H9 (cell line): ENCODE measurements at regions not wholly inside any gene's neighbourhood (a gene's known extent, or its start where the extent isn't known, plus 50 kb on each side); places are given as distances from the start of the nearest gene placed in this dataset.

Source experiments
- DNase-seq: peaks from one replicate; pipeline ENCODE4 v3.0.0-alpha.2; 2017
- H2AFZ ChIP-seq: one replicate; pipeline ENCODE4 v1.6.1; 2013; ENCODE audit warnings: mild to moderate bottlenecking, low read length, control low read depth, moderate library complexity
- H2AK5ac ChIP-seq: 2 replicates; pipeline ENCODE4 v1.6.1; 2013; ENCODE audit warnings: low read length, control low read depth, mixed read lengths; ENCODE audit not compliant: insufficient read length
- H2BK120ac ChIP-seq: one replicate; pipeline ENCODE4 v1.6.1; 2013; ENCODE audit warnings: low read depth, mild to moderate bottlenecking, low read length, control low read depth, inconsistent platforms; ENCODE audit not compliant: poor library complexity, severe bottlenecking
- H2BK12ac ChIP-seq: 2 replicates; pipeline ENCODE4 v1.6.1; 2013; ENCODE audit warnings: low read length, control low read depth, mixed read lengths, low read depth; ENCODE audit not compliant: insufficient read length
- H2BK15ac ChIP-seq: 2 replicates; pipeline ENCODE4 v1.6.1; 2013; ENCODE audit warnings: low read depth, low read length, control low read depth
- H2BK20ac ChIP-seq: one replicate; pipeline ENCODE4 v1.6.1; 2013; ENCODE audit warnings: low read depth, mild to moderate bottlenecking, low read length, control low read depth, inconsistent platforms; ENCODE audit not compliant: poor library complexity, severe bottlenecking
- H2BK5ac ChIP-seq: 2 replicates; pipeline ENCODE4 v1.6.1; 2013; ENCODE audit warnings: low read length, control low read depth, mixed read lengths; ENCODE audit not compliant: insufficient read length
- H3K14ac ChIP-seq: 2 replicates; pipeline ENCODE4 v1.6.1; 2013; ENCODE audit warnings: low read length, control low read depth; ENCODE audit not compliant: insufficient read depth
- H3K18ac ChIP-seq: 2 replicates; pipeline ENCODE4 v1.6.1; 2013; ENCODE audit warnings: low read depth, mild to moderate bottlenecking, mixed read lengths, low read length, control low read depth; ENCODE audit not compliant: insufficient read length
- H3K23ac ChIP-seq: 2 replicates; pipeline ENCODE4 v1.6.1; 2013; ENCODE audit warnings: low read length, control low read depth, mixed read lengths, low read depth; ENCODE audit not compliant: insufficient read length
- H3K23me2 ChIP-seq: 2 replicates; pipeline ENCODE4 v1.6.1; 2013; ENCODE audit warnings: low read depth, mild to moderate bottlenecking, mixed read lengths, low read length, control low read depth; ENCODE audit not compliant: insufficient read length, poor library complexity, severe bottlenecking
- H3K27ac ChIP-seq: 2 replicates; pipeline ENCODE4 v1.5.1; 2013; ENCODE audit warnings: low read length, control low read depth, mixed read lengths, low read depth; ENCODE audit not compliant: insufficient read length
- H3K27me3 ChIP-seq: 2 replicates; pipeline ENCODE4 v1.6.1; 2013; ENCODE audit warnings: low read length, control low read depth, inconsistent platforms; ENCODE audit not compliant: insufficient read depth
- H3K4ac ChIP-seq: 2 replicates; pipeline ENCODE4 v1.6.1; 2013; ENCODE audit warnings: low read depth, mild to moderate bottlenecking, control low read depth, inconsistent platforms, low read length, moderate library complexity
- H3K4me1 ChIP-seq: 2 replicates; pipeline ENCODE4 v1.6.1; 2013; ENCODE audit warnings: low read length, control low read depth, inconsistent platforms; ENCODE audit not compliant: insufficient read depth
- H3K4me2 ChIP-seq: 2 replicates; pipeline ENCODE4 v1.6.1; 2013; ENCODE audit warnings: low read length, control low read depth, mixed read lengths; ENCODE audit not compliant: insufficient read length, insufficient read depth
- H3K56ac ChIP-seq: 2 replicates; pipeline ENCODE4 v1.6.1; 2013; ENCODE audit warnings: low read depth, mild to moderate bottlenecking, mixed read lengths, low read length, control low read depth; ENCODE audit not compliant: insufficient read length
- H3K79me1 ChIP-seq: 2 replicates; pipeline ENCODE4 v1.6.1; 2013; ENCODE audit warnings: low read depth, mild to moderate bottlenecking, moderate library complexity, low read length, control low read depth, inconsistent platforms; ENCODE audit not compliant: insufficient read depth, poor library complexity, severe bottlenecking
- H3K79me2 ChIP-seq: 2 replicates; pipeline ENCODE4 v1.6.1; 2013; ENCODE audit warnings: low read length, control low read depth, inconsistent platforms; ENCODE audit not compliant: insufficient read depth
- H3K9ac ChIP-seq: 2 replicates; pipeline ENCODE4 v1.6.1; 2013; ENCODE audit warnings: low read length, control low read depth, mixed read lengths; ENCODE audit not compliant: insufficient read length; ENCODE audit errors: extremely low read depth
- H3K9me3 ChIP-seq: one replicate; pipeline ENCODE4 v1.6.1; 2013; ENCODE audit warnings: low read depth, low read length, inconsistent platforms; ENCODE audit not compliant: control insufficient read depth
- H3T11ph ChIP-seq: one replicate; pipeline ENCODE4 v1.6.1; 2013; ENCODE audit warnings: mild to moderate bottlenecking, low read length, control low read depth, inconsistent platforms
- H4K20me1 ChIP-seq: one replicate; pipeline ENCODE4 v1.6.1; 2013; ENCODE audit not compliant: control insufficient read depth, insufficient read length, insufficient read depth
- H4K5ac ChIP-seq: 2 replicates; pipeline ENCODE4 v1.6.1; 2013; ENCODE audit warnings: low read depth, mild to moderate bottlenecking, mixed read lengths, low read length, control low read depth; ENCODE audit not compliant: insufficient read length
- H4K8ac ChIP-seq: replicated peaks from 2 replicates; pipeline ENCODE4 v1.6.1; 2013; ENCODE audit warnings: low read length, control low read depth, mixed read lengths, low read depth; ENCODE audit not compliant: insufficient read length
- H4K91ac ChIP-seq: 2 replicates; pipeline ENCODE4 v1.6.1; 2013; ENCODE audit warnings: low read depth, mild to moderate bottlenecking, moderate library complexity, mixed read lengths, low read length, control low read depth; ENCODE audit not compliant: insufficient read length
- H3K27ac Mint-ChIP-seq, 3 experiments: 2 replicates in 2 of 3; 3 replicates in 1 of 3; pipeline ENCODE4 v1.8.0; 2020 to 2021; ENCODE audit warnings: mixed read lengths in 3 of 3, mild to moderate bottlenecking in 1 of 3, moderate library complexity in 1 of 3
- H3K27me3 Mint-ChIP-seq: 2 replicates; pipeline ENCODE4 v1.8.0; 2021; ENCODE audit warnings: low read depth, mild to moderate bottlenecking, moderate library complexity, mixed read lengths
- H3K36me3 Mint-ChIP-seq, 3 experiments: 2 replicates in 2 of 3; 3 replicates in 1 of 3; pipeline ENCODE4 v1.8.0; 2020 to 2021; ENCODE audit warnings: low read depth in 3 of 3, mixed read lengths in 3 of 3; ENCODE audit not compliant: insufficient read depth in 1 of 3
- H3K4me1 Mint-ChIP-seq, 2 experiments: 2 replicates each; pipeline ENCODE4 v1.8.0; 2020; ENCODE audit warnings: mixed read lengths in 2 of 2
- H3K4me3 Mint-ChIP-seq, 2 experiments: 2 replicates in 1 of 2; 3 replicates in 1 of 2; pipeline ENCODE4 v1.8.0; 2020 to 2021; ENCODE audit warnings: mild to moderate bottlenecking in 2 of 2, mixed read lengths in 2 of 2, moderate library complexity in 1 of 2
- H3K9me3 Mint-ChIP-seq, 2 experiments: 2 replicates in 1 of 2; 3 replicates in 1 of 2; pipeline ENCODE4 v1.8.0; 2020; ENCODE audit warnings: mild to moderate bottlenecking in 2 of 2, mixed read lengths in 2 of 2, moderate library complexity in 1 of 2
- WGBS: extraction: QIAGEN DNeasy Blood & Tissue Kit; methylation state at CpG from one replicate; pipeline ENCODE4 v1.1.7; 2013; ENCODE audit warnings: missing lambda C conversion rate, low lambda C conversion rate, mixed read lengths; ENCODE audit not compliant: insufficient read length; ENCODE audit errors: extremely low coverage; 5-methylcytosine and 5-hydroxymethylcytosine counted together
- TF ChIP-seq, protein P1 (sequence below): fragments of 200-600 bp; sonication (generic); conservative IDR thresholded peaks from 3 replicates; pipeline ENCODE4 v1.8.0; 2021; ENCODE audit warnings: antibody characterized with exemption, mild to moderate bottlenecking

DNA sequence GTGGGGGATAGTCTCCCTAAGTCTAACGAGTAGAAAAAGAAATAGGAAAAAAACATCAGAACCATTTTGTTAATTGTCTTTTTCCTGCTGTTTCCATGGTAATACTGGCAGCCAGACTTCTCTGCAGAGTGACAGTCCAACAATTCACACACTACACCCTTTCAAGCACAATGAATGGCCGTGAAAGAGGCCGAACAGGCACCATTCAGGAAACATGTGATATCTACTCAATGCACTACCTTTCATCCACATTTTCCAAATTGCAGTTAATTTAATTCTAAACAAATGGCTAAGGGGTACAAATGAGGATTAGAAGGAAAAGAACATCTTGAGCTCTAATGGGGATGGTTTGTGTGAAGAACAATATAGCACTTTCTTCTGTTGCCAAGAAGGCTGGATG is 358.5 kb upstream of the ANKRD30A start:
- H3K27me3 Mint-ChIP-seq: no peaks in the 10 kb centered on the region
- Histone ChIP-seq H3K4ac (no peak overlapping the region), H2BK5ac (no peak overlapping the region), H3K79me2 (no peaks in the 10 kb centered on the region), H2BK12ac (no peak overlapping the region), H4K5ac (no peak overlapping the region), H3K27me3 (no peaks in the 10 kb centered on the region), H4K20me1 (no peaks in the 10 kb centered on the region), H3K4me2 (no peak overlapping the region), H3K4me1 (no peaks in the 10 kb centered on the region), H2BK120ac (no peak overlapping the region), H2AK5ac (no peak overlapping the region), H3K18ac (no peak overlapping the region), H4K91ac (no peak overlapping the region), H3K14ac (no peak overlapping the region), H2BK15ac (no peak overlapping the region), H3K9me3 (no peaks in the 10 kb centered on the region), H3K23me2 (no peaks in the 10 kb centered on the region), H4K8ac (no peak overlapping the region), H3T11ph (no peak overlapping the region), H3K9ac (no peak overlapping the region), H2BK20ac (no peak overlapping the region), H3K27ac (no peak overlapping the region), H2AFZ (no peak overlapping the region), H3K79me1 (no peaks in the 10 kb centered on the region), H3K23ac (no peak overlapping the region), H3K56ac (no peak overlapping the region)
- no peak for DNase-seq
- no peaks in the 10 kb centered on the region for H3K9me3 Mint-ChIP-seq
- no peaks in the 10 kb centered on the region for H3K4me1 Mint-ChIP-seq
- H3K36me3 Mint-ChIP-seq: no peaks in the 10 kb centered on the region
- TF ChIP-seq, protein P1, sequence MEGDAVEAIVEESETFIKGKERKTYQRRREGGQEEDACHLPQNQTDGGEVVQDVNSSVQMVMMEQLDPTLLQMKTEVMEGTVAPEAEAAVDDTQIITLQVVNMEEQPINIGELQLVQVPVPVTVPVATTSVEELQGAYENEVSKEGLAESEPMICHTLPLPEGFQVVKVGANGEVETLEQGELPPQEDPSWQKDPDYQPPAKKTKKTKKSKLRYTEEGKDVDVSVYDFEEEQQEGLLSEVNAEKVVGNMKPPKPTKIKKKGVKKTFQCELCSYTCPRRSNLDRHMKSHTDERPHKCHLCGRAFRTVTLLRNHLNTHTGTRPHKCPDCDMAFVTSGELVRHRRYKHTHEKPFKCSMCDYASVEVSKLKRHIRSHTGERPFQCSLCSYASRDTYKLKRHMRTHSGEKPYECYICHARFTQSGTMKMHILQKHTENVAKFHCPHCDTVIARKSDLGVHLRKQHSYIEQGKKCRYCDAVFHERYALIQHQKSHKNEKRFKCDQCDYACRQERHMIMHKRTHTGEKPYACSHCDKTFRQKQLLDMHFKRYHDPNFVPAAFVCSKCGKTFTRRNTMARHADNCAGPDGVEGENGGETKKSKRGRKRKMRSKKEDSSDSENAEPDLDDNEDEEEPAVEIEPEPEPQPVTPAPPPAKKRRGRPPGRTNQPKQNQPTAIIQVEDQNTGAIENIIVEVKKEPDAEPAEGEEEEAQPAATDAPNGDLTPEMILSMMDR: no peak
- H3K4me3 Mint-ChIP-seq: no peak overlapping the region
- WGBS: no CpG with 5 or more reads among the region's 3 CpGs
- no peak overlapping the region for H3K27ac Mint-ChIP-seq
